ENCODE measurements at regions not wholly inside any gene's neighbourhood (a gene's known extent, or its start where the extent isn't known, plus 50 kb on each side); places are given as distances from the start of the nearest gene placed in this dataset.

- H2BK12ac ChIP-seq (ENCODE audit: low read depth, low read length) = no peak overlapping the region
- H3K18ac ChIP-seq (ENCODE audit: extremely low read depth, low read length) = no peak overlapping the region
- H4K5ac ChIP-seq (ENCODE audit: insufficient read length, low read depth, low read length) = no peak overlapping the region
- H3K4ac ChIP-seq (replicated peaks; ENCODE audit: insufficient read length, low read depth, low read length) = no peak overlapping the region
- no peak overlapping the region for H3K4me3 ChIP-seq (ENCODE audit: extremely low read depth in 1 of 4, insufficient read depth in 2 of 4, low read depth in 3 of 4, low read length in 4 of 4)
- no peak overlapping the region for H2BK15ac ChIP-seq (ENCODE audit: low read length)
- no peaks in the 10 kb centered on the region for H3K36me3 ChIP-seq (ENCODE audit: control insufficient read depth in 2 of 4, insufficient read depth in 4 of 4, low read length in 3 of 4)
- 82% methylated on average over 2 of the region's 2 CpGs; no CpG with 5 or more reads in 1 of the 2 experiments for WGBS, 2 experiments (ENCODE audit: extremely low coverage in 1 of 2, insufficient coverage in 1 of 2, insufficient read length in 1 of 2, insufficient replicate concordance in 2 of 2, low coverage in 1 of 2, low lambda C conversion rate in 2 of 2, missing lambda C conversion rate in 1 of 2)
- H2BK5ac ChIP-seq (ENCODE audit: low read depth, low read length) = no peak overlapping the region
- H2BK120ac ChIP-seq (replicated peaks; ENCODE audit: low read depth, low read length) = no peak overlapping the region
- peaks cover 1 to 8% (median 3%) of the 10 kb centered on the region in 4 experiments; a peak in 2 of 7 replicates for H3K4me1 ChIP-seq (replicated peaks in 1 of 4; ENCODE audit: control insufficient read depth in 3 of 4, insufficient read depth in 4 of 4, low read length in 3 of 4)
- POLR2A ChIA-PET (ENCODE audit: partially characterized antibody) = no interaction called here
- no peak overlapping the region for H4K8ac ChIP-seq (ENCODE audit: extremely low read depth, insufficient read depth, low read length)
- no peak overlapping the region for H2BK20ac ChIP-seq (ENCODE audit: low read length)
- DNase-seq (ENCODE audit: low read depth in 1 of 2, low spot score in 2 of 2) = no peak
- H3K9ac ChIP-seq (replicated peaks in 1 of 4; ENCODE audit: extremely low read depth in 1 of 4, low read depth in 3 of 4, low read length in 3 of 4) = no peak overlapping the region
- no peak overlapping the region for H2AK5ac ChIP-seq (ENCODE audit: low read depth, low read length)
- H3K9me3 ChIP-seq (ENCODE audit: insufficient read depth in 2 of 2, low read depth in 1 of 2, low read length in 1 of 2) = no peaks in the 10 kb centered on the region
- H3K79me2 ChIP-seq (ENCODE audit: control insufficient read depth in 1 of 2, insufficient read depth in 2 of 2, low read length in 2 of 2) = no peaks in the 10 kb centered on the region
- FAIRE-seq = no peak
- CTCF ChIA-PET (ENCODE audit: partially characterized antibody) = interaction anchor here (0.9 to 1.9 kb wide), 3 partner anchors 10 to 38 kb away, joined by 3 to 9 read pairs (median 4); no protein-coding TSS in a partner anchor
- no peak overlapping the region for H3K27ac ChIP-seq (ENCODE audit: low read depth, low read length)
- no peak overlapping the region for H2AFZ ChIP-seq (ENCODE audit: low read length)
- no peak overlapping the region for H3K23ac ChIP-seq (ENCODE audit: insufficient read length)
- H3K14ac ChIP-seq (ENCODE audit: insufficient read length) = no peak overlapping the region
- no peaks in the 10 kb centered on the region for H3K79me1 ChIP-seq (ENCODE audit: low read depth, low read length)
- H4K20me1 ChIP-seq (replicated peaks in 1 of 2; ENCODE audit: control insufficient read depth in 1 of 2, insufficient read depth in 2 of 2, low read length in 2 of 2) = no peaks in the 10 kb centered on the region
- no peak for TF ChIP-seq EP300 (IDR thresholded peaks at IDR 0.05; ENCODE audit: borderline replicate concordance in 1 of 2, low read depth in 2 of 2, low read length in 2 of 2)
- TF ChIP-seq TBP (IDR thresholded peaks at IDR 0.05; ENCODE audit: low read depth, low read length) = no peak
- no peak for TF ChIP-seq TAF7 (optimal IDR thresholded peaks at IDR 0.05; ENCODE audit: borderline replicate concordance, low read depth, low read length)
- TF ChIP-seq JUN (IDR thresholded peaks at IDR 0.05; ENCODE audit: low read depth, low read length) = no peak
- TF ChIP-seq CTBP2 (IDR thresholded peaks at IDR 0.05; ENCODE audit: borderline replicate concordance, insufficient read depth, insufficient read length, low read length) = no peak
- no peak overlapping the region for H3K56ac ChIP-seq (replicated peaks; ENCODE audit: insufficient read length, low read depth, low read length)
- H3K4me2 ChIP-seq (ENCODE audit: insufficient read depth in 1 of 2, low read depth in 2 of 2, low read length in 2 of 2) = 0 out of 4 replicates have a peak overlapping the region, but pooled peaks of 1 of the 2 experiments have one; percentile 13
- H3K27me3 ChIP-seq (replicated peaks in 1 of 4; ENCODE audit: control insufficient read depth in 3 of 4, extremely low read depth in 1 of 4, insufficient read depth in 3 of 4, low read length in 3 of 4) = peaks cover 17 to 60% (median 38%) of the 10 kb centered on the region in 4 experiments
- H4K91ac ChIP-seq (replicated peaks; ENCODE audit: insufficient read length, low read length) = no peak overlapping the region
- no peaks in the 10 kb centered on the region for H3K23me2 ChIP-seq (ENCODE audit: low read depth, low read length)
Measured at GRCh38 chr1:232249339-232249738, 380.6 kb downstream of the SIPA1L2 start.

Measured in H1 (cell line).